Body of pancreas (tissue), 4 donors: ENCODE measurements at regions not wholly inside any gene's neighbourhood (a gene's known extent, or its start where the extent isn't known, plus 50 kb on each side); places are given as distances from the start of the nearest gene placed in this dataset.

Experiments used
- CTCF ChIP-seq, 7 experiments: fragments of 450-650 bp in 4 of 7; fragments of 200-600 bp in 3 of 7; sonication (generic) in 3 of 7; IDR thresholded peaks; one replicate each; pipeline ENCODE4 v1.5.1; 2016 to 2019; ENCODE audit warnings: antibody characterized with exemption in 7 of 7
- POLR2A ChIP-seq, 3 donors: fragments of 450-650 bp; IDR thresholded peaks; one replicate each; pipeline ENCODE4 v1.6.1; 2016; ENCODE audit warnings: antibody characterized with exemption in 3 of 3, mild to moderate bottlenecking in 2 of 3

GRCh38 chr7:68925241-68925640 lies 673.0 kb upstream of the AUTS2 start:
- no peak for TF ChIP-seq CTCF (IDR thresholded peaks at IDR 0.05)
- TF ChIP-seq POLR2A (IDR thresholded peaks at IDR 0.05), result no peak
